HCT116 (cell line): ENCODE measurements at regions not wholly inside any gene's neighbourhood (a gene's known extent, or its start where the extent isn't known, plus 50 kb on each side); places are given as distances from the start of the nearest gene placed in this dataset.

Experiments used
- CTCF ChIP-seq, 3 experiments: fragments of 200-600 bp in 1 of 3; sonication (generic) in 1 of 3; IDR thresholded peaks in 2 of 3; conservative IDR thresholded peaks in 1 of 3; 2 replicates each; pipeline ENCODE4 v1.5.1; 2012 to 2017; ENCODE audit warnings: low read depth in 2 of 3, low read length in 2 of 3, antibody characterized with exemption in 1 of 3, borderline replicate concordance in 1 of 3, control low read depth in 1 of 3, mild to moderate bottlenecking in 1 of 3, mixed read lengths in 1 of 3, mixed run types in 1 of 3, moderate library complexity in 1 of 3; ENCODE audit not compliant: insufficient read depth in 1 of 3
- EZH2phosphoT487 ChIP-seq: fragments of 200-600 bp; IDR thresholded peaks from 2 replicates; pipeline ENCODE4 v1.6.1; 2018; ENCODE audit warnings: antibody characterized with exemption, borderline replicate concordance
- POLR2A ChIP-seq: IDR thresholded peaks from 2 replicates; pipeline ENCODE4 v1.7.0; 2011; ENCODE audit warnings: borderline replicate concordance; ENCODE audit not compliant: insufficient read depth, insufficient read length; ENCODE audit errors: extremely low read depth

GRCh38 chr21:41613533-41613909 lies 105.6 kb upstream of the TMPRSS2 start:
- TF ChIP-seq CTCF (IDR thresholded peaks at IDR 0.05 in 2 of 3, conservative IDR thresholded peaks at IDR 0.05 in 1 of 3; ENCODE audit: borderline replicate concordance in 1 of 3, insufficient read depth in 1 of 3, low read depth in 2 of 3, low read length in 2 of 3) (no peak), POLR2A (no peak), EZH2phosphoT487 (no peak)
